Sciatic nerve (tissue), 2 donors: ENCODE measurements at regions not wholly inside any gene's neighbourhood (a gene's known extent, or its start where the extent isn't known, plus 50 kb on each side); places are given as distances from the start of the nearest gene placed in this dataset.
"Not testable (repeated sequence)": the region's sequence is repeated elsewhere in the genome, so short reads cannot be mapped to it uniquely, and the experiment has no call there.

Experiments used
- ATAC-seq: fragments of 200-7000 bp; cut with Tn5 transposase; one replicate; pipeline ENCODE4 v1.9.1; 2020; ENCODE audit warnings: mild to moderate bottlenecking, moderate library complexity
- DNase-seq: peaks from one replicate; pipeline ENCODE4 v3.0.0-alpha.2; 2020; ENCODE audit warnings: low spot score
- intact Hi-C: fragments of 100-400 bp; cut with DNase I; formaldehyde crosslinking; loops from one replicate; pipeline ENCODE4 v1.14.2; 2022
- donor health status: DM: no; HTN: no; CAD: no.
- donor health status: DM: no; HTN: no; CAD: no.

DNA sequence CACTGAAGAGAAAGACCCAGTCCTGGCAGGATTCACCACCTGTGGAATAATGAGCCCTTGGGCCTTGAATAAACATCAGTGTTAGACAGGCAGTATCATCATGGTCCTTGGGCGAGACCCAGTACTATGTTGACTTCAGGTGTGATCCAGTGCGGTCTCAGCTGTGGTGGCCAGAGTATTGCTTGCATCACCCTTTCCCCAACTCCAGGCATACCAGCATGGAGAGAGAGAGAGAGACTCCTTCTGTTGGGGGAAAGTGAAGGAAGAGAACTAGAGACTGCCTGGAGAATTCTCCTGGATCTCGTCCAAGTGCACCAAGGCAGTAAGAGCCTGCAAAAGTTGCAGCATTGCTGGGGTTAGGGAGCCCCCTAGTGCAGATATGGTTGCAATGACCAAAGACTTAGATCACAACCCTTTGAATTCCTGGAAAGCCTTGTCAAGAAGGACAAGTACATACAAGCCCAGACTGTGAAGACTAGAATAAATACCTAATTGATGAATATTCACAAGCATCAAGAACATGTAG lies 61.1 kb upstream of the VAMP7 start:
- ATAC-seq (peak; percentile 83), DNase-seq (peak; percentile 63)
- intact Hi-C loops: no loop called here

DNA sequence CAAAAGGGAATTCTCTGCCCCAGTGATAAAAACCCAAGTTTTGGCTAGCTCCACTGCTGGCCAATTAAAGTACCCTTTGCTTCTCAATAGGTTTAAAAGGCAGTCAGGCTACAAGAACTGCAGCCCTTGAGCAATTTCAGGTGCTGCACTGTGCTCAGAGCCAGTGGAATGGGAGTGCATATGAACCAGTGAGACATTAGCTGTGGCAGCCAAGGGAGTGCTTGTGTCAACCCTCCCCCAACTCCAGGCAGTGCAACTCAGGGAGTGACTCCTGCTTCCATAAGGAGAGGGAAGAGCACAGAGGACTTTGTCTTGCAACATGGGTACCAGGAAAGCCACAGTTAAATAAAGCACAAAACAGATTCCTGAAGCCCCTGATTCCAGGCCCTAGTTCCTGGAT lies 61.6 kb upstream of the VAMP7 start:
- ATAC-seq (no peak), DNase-seq (no peak)
- intact Hi-C loops: no loop called here

DNA sequence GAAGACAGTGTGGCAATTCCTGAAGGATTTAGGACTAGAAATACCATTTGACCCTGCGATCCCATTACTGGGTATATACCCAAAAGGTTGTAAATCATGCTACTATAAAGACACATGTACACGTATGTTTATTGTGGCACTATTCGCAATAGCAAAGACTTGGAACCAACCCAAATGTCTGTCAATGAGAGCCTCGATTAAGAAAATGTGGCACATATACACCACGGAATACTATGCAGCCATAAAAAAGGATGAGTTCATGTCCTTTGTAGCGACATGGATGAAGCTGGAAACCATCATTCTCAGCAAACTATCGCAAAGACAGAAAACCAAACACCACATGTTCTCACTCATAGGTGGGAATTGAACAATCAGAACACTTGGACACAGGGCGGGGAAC lies 66.8 kb upstream of the VAMP7 start:
- DNase-seq, ATAC-seq, intact Hi-C loops: not testable (repeated sequence)

DNA sequence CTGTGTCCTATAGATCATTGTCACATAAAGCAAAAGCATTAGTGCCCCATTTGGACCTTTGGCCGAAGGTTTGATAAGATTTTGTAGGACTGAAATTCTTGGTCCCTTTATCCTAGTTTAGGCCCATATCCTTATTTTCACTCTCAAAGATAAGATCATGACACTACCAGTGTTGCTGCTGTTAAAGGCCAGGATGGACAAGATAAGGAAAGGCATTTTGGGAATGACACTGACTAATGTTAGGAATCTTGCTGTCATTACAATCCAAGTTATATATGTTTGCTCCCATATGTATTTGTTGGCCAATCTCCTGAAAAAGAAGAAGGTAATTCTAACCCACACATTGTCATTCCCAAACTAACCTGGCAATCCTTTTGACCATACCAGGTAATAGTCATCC lies 101.3 kb upstream of the VAMP7 start:
- intact Hi-C loops: no loop called here
- DNase-seq (no peak), ATAC-seq (no peak)

DNA sequence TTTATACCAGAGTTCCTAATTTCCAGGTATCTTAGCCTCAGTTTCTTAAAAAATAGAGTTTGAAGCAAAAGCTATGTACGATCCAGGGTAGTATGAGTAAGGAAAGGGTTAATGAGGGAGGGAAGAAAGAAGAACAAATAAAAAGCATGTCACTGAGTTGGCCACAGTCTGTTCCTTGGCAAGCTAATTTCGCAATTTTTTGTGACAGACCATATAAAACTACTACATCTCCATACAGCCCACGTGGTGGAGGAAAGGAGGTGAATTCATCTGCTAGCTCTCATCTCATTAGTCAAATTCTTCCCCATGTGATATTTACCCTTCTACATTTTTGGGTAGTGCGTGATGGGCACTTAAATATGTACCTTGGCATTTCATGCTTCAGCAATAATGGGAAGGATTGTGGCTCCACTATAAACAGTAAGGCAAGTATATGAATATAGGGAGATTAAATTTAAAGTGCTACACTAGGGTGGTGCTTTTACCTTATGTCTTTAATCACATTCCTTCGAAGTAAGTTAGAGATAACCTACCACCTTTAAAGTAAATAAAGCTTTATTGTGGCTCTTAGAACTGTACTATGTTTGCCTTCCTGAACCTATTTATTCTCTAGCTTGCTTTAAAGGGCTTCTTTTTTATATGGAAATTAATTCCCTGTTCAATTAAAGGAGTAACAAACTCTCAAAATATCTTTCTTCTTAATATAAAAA lies 102.1 kb upstream of the VAMP7 start:
- no peak for ATAC-seq
- intact Hi-C loops: no loop called here

DNA sequence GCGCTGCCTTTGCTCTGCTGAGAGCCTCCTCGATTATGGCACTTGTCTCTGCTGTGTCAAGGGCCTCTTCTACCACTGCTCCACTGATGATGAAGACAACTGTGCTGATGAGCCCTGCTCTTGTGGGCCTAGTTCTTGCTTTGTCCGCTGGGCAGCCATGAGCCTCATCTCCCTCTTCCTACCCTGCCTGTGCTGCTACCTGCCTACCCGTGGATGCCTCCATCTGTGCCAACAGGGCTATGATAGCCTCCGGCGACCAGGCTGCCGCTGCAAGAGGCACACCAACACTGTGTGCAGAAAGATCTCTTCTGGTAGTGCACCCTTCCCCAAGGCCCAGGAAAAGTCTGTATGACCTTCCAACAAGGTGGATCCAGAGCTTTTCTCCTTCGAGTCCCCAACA lies 106.8 kb upstream of the VAMP7 start:
- no peak for DNase-seq
- no peak for ATAC-seq
- intact Hi-C loops: no loop called here

More for the DNA sequence above, 102.1 kb upstream of the VAMP7 start:
- no peak for DNase-seq

DNA sequence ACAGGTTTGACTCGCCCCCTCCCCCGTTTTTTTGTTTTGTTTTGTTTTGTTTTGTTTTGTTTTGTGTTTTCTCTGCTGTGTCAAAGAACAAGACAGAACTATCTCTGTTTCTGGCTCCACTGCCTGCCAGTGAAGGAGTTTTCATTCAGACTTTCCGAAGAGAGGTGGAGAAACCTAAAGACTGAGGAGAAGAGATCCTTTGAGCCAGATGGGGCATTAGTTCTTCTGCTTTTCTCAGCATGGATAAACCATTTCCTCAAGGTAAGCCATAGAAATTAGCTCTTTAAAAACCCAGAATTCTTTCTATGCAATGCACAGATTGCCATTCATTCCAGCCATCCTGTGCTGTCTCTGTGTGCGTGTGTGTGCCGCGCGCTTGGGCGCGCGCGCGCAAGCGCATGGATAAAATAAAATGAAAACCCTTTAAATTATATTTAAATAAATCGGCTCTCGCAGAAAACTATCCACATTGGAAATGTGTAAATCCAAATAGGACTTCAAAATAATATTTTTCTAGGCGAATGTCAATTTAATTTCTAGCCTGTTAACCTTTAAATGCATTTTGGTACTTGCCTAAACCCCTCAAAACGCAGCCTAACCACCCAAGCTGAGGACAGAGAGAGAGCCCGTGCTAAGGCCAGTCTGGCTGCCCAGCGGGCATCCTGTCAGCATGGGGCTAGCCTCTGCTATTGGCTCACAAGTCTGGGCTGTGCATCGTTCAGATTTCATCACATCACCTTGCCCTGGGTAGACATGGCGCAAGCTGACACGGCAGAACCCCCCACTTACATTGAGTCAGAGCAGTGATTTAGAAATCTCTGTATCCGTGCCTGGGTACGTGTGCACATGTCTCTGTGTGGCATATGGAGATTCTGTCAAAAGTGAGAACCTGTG lies 113.0 kb upstream of the VAMP7 start:
- DNase-seq: no peak
- peak; percentile 20 for ATAC-seq
- intact Hi-C loops: no loop called here

DNA sequence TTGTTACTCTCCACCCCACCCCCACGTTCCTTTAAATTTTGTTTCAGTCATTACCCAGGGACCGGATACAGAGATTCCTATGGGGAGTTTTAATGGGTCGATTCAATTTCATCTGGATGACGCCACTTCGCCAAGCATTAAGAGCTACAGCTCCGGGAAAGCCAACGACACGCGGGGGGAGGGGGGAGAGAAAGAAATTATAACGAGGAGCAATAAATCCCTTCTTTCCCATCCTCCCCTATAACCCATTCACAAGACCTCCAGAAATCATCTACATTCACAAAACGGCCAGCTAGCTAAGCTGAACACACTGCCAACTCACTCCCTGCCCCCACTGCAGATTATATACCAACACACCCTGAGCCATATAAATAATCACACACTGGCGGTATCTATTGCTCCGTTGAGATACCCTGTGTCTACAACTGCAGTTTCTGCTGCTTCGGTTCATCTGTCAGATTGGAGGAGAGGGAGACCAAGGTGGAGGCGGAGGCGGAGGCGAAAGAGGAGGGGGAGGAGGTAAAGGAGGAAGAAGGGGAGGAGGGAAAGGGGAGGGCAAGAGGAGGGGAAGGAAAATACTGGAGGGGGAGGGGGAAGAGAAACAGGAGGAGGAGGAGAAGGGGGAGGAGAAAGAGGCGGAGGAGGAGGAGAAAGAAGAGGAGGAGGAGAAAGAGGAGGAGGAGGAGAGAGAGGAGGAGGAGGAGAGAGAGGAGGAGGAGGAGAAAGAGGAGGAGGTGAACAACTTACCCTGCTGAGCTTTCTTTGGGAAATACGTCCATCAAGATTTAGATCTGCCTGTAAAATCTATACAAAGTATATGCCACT lies 113.9 kb upstream of the VAMP7 start:
- peak; percentile 67 for DNase-seq
- peak; percentile 97 for ATAC-seq
- intact Hi-C loops: no loop called here

DNA sequence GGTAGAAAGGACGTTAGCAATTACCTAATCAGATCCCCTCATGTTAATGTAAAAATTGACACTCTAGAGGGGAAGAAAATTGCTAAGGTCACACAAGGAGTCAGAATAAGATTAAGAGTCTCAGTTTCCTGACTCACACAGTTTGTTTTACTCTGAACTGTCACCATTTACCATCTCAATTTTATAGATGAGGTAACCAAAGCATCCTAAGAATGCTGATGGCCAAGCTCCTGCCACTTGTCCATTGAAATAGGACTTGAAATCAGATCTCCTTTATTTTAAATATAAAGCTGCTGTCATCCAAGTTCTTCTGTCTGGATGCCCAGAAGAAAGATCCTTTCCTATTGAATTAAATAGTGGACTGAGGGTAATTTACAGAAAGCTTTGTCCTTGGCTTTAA lies 114.8 kb upstream of the VAMP7 start:
- ATAC-seq: no peak
- intact Hi-C loops: no loop called here
- DNase-seq: no peak

DNA sequence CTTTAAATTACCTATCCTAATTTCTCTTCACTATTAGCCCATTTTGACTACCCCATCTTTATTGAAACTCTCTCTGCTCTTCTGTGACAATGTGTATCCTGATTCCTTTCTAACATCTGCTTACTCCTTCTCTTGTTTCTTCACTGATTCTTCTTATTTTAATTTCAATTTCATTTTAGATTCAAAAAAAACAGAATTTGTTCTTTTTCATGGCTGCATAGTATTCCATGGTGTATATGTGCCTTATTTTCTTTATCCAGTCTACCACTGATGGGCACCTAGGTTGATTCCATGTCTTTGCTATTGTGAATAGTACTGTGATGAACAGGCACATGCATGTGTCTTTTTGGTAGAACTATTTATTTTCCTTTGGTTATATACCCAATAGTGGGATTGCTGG lies 120.0 kb upstream of the VAMP7 start:
- DNase-seq: no peak
- no peak for ATAC-seq
- intact Hi-C loops: no loop called here

DNA sequence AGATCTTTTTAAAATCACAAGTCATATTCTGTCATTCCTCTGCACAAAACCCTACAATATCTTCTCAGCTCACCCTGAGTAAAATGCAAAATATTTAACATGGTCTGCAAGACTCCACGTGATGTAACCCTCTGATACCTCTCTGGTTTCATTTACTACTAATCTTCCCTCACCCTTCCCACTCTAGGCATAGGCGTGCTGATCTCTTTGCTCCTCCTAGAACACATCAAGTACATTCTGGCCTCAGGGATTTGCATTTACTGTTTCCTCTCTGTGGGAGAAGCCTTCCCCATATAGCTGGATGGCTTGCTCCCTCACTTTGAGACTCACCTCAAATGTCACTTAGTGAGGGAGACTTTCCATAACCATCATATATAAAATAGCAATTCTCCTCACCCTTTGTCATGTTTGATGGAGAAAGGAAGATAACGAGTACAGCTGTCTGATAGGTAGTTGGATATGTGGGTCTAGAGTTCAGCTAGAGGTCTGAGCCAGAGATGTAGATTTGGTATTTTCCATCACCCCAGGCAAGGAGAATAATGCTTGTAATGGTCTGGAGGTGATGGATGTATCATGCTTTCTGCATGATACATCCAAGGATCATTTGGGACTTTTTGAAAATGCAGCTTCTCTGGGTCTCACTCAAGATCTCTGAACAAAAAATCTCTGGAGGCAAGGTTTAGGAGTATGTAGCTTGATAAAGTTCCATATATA lies 123.9 kb upstream of the VAMP7 start:
- DNase-seq (no peak), ATAC-seq (no peak)
- intact Hi-C loops: no loop called here

DNA sequence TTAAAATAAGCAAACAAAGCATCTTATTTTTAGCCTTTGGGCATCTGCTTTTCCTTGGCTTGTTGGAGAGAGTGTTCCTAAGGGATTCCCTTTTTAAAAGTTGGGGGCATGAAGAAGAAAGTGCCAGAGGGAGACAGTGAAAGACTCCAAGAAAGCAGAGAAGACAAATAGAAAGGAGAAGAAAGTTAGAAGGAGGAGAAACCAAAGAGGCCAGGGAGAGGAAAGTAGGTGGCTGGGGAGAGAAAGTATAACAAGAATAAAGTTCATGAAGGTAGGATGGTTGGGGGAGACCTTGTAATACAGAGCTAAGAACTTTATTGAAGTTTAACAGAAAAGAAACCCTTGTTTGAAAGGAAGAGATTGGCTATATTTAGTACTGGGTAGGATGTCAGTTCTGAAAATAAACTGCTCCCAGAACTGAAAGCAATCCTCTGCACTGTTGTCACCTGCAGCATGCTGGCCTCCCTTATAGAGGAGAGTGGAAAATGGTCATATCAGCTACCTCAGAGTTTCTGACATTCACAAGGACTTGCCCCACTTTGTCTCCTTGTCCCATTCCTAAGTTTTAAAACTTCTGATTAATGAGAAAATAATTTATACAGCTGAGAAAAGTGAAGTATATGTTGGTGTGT lies 125.3 kb upstream of the VAMP7 start:
- intact Hi-C loops: no loop called here
- DNase-seq: no peak

DNA sequence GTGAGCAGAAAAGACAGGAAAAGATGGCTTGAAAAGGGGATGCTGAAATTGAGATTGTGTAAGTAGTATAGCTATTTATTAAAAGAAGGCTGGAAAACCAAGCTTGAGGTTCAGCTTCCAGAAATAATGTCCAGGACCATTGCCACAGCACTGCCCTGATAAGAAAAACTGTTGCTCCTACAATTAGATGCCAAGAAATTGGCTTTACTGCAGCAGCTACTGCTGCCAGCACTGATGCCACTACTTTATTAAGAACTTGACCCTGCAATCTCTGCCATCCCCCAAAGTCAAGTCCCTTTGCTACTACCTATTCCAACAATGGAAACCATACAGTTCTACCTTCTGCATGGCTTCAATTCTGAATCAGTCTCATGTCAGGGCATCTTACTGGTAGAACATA lies 130.0 kb upstream of the VAMP7 start:
- DNase-seq (no peak), ATAC-seq (no peak)
- intact Hi-C loops: no loop called here

More for the DNA sequence above, 125.3 kb upstream of the VAMP7 start:
- ATAC-seq: no peak

DNA sequence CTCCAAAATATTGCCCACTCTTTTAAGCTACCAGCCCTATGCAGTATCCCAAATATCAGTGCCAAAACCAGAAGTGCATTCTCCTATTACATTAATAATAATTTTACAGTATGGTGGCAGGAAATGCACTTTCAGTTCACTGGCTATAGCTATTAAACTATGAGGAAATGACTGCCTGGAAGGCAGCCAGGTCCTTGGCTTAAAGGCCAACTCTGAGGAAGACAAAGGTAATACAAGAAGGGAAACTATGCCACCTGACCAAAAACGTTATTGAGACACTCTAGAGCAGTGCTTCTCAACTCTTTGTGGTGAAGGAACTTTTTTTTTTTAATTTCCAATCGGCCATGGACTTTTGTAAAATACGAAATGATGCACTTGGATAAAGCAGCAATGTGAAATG lies 133.6 kb upstream of the VAMP7 start:
- ATAC-seq: no peak
- intact Hi-C loops: no loop called here
- no peak for DNase-seq

DNA sequence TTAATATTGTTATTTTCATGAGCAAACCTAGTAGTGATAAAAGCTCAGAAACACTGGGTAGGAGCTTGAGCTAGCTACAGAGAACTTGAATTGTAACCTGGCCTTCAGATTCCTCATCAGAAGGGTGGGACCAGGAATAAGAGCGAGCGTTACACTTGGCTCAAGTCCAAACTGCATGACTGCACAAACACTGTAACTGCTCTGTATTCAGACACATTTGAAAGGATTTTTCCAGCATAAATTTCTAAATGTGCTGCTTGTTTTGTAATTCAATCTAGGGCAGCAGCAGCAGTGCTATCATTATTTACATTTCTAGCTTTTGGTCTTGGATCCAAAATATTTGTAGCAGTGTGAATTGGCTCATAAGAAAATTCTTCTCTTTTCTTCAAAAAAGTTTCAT lies 133.0 kb upstream of the TMLHE start:
- ATAC-seq (no peak), DNase-seq (no peak)
- intact Hi-C loops: no loop called here

DNA sequence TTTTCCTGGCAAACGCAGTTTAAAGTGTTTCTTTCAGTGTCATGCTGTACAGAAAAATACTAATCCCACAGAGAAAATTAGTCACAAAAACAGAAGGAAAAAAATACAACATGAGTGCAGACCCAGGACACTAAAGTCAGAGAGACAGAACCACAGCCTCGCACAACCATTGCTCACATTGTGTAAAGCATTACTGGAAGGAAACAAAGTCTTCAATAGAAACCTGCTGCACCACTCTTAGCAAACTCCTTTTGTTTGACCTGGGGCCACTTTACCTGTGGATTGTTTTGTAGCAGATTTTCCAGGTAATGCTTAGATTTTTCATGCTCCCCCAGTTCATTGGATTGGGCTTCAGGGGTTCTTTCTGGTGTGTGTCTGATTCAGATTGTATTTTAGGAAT lies 131.8 kb upstream of the TMLHE start:
- ATAC-seq: no peak
- no peak for DNase-seq
- intact Hi-C loops: no loop called here

DNA sequence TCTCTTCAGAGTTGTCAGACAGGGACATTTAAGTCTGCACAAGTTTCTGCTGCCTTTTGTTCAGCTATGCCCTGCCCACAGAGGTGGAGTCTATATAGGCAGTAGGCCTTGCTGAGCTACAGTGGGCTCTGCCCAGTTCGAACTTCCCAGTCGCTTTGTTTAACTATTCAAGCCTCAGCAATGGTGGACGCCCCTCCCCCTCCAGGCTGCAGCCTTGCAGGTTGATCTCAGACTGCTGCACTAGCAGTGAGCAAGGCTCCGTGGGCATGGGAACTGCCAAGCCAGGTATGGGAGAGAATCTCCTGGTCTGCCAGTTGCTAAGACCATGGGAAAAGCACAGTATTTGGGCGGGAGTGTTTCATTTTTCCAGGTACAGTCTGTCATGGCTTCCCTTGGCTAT lies 115.6 kb upstream of the TMLHE start:
- ATAC-seq, DNase-seq, intact Hi-C loops: not testable (repeated sequence)

DNA sequence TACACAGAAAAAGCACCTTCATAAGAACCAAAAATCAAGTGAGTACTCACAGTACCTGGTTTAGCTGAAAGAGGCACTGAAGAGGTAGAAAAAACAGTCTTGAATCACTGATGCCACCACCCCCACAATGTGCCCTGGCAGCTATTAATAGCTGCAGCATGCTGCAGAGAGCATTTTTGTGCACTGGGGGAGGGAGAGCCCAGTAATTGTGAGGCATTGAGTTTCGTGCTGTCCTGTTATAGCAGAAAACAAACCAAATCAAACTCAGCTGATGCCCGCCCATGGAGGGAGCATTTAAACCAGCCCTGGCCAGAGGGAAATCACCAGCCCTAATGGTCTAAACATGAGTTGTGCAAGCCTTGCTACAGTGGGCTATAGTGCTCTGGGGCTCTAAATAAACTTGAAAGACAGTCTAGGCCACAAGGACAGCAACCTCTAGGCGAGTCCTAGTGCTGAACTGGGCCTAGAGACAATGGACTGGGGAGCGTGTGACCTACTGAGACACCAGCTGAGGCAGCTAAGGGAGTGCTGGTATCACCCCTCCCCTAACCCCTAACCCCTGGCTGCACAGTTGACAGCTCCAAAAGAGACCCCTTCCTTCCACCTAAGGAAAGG lies 106.3 kb upstream of the TMLHE start:
- ATAC-seq: no peak
- intact Hi-C loops: no loop called here
- DNase-seq: no peak
